ENCODE measurements at regions not wholly inside any gene's neighbourhood (a gene's known extent, or its start where the extent isn't known, plus 50 kb on each side); places are given as distances from the start of the nearest gene placed in this dataset.

DNA sequence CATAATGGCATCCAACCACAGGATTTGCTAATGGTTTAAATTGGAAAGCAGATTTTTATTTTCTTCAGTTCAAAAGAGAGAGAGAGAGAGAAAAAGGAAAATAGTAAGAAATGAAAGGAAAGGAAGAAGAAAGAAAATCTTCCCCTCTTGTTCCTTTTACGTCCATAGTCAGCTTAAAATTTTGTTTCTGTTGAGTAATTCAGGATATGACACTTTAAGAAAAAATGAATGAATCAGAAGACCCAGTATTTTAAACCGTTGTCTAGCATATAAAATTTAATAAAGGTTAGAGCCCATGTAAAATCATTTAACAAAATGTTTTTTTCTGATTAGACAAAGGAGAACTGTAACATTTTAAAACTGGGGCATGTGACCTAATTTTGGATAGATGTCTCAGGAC is 391.8 kb upstream of the EPHA5 start:
- TF ChIP-seq, protein P1, sequence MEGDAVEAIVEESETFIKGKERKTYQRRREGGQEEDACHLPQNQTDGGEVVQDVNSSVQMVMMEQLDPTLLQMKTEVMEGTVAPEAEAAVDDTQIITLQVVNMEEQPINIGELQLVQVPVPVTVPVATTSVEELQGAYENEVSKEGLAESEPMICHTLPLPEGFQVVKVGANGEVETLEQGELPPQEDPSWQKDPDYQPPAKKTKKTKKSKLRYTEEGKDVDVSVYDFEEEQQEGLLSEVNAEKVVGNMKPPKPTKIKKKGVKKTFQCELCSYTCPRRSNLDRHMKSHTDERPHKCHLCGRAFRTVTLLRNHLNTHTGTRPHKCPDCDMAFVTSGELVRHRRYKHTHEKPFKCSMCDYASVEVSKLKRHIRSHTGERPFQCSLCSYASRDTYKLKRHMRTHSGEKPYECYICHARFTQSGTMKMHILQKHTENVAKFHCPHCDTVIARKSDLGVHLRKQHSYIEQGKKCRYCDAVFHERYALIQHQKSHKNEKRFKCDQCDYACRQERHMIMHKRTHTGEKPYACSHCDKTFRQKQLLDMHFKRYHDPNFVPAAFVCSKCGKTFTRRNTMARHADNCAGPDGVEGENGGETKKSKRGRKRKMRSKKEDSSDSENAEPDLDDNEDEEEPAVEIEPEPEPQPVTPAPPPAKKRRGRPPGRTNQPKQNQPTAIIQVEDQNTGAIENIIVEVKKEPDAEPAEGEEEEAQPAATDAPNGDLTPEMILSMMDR (IDR thresholded peaks at IDR 0.05; ENCODE audit: insufficient read depth, low read length) = no peak
- TF ChIP-seq POLR2AphosphoS5 (IDR thresholded peaks at IDR 0.05; ENCODE audit: low read depth) = no peak
- TF ChIP-seq GABPA (IDR thresholded peaks at IDR 0.05; ENCODE audit: low read depth) = no peak
- TF ChIP-seq, protein P2, sequence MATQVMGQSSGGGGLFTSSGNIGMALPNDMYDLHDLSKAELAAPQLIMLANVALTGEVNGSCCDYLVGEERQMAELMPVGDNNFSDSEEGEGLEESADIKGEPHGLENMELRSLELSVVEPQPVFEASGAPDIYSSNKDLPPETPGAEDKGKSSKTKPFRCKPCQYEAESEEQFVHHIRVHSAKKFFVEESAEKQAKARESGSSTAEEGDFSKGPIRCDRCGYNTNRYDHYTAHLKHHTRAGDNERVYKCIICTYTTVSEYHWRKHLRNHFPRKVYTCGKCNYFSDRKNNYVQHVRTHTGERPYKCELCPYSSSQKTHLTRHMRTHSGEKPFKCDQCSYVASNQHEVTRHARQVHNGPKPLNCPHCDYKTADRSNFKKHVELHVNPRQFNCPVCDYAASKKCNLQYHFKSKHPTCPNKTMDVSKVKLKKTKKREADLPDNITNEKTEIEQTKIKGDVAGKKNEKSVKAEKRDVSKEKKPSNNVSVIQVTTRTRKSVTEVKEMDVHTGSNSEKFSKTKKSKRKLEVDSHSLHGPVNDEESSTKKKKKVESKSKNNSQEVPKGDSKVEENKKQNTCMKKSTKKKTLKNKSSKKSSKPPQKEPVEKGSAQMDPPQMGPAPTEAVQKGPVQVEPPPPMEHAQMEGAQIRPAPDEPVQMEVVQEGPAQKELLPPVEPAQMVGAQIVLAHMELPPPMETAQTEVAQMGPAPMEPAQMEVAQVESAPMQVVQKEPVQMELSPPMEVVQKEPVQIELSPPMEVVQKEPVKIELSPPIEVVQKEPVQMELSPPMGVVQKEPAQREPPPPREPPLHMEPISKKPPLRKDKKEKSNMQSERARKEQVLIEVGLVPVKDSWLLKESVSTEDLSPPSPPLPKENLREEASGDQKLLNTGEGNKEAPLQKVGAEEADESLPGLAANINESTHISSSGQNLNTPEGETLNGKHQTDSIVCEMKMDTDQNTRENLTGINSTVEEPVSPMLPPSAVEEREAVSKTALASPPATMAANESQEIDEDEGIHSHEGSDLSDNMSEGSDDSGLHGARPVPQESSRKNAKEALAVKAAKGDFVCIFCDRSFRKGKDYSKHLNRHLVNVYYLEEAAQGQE (IDR thresholded peaks at IDR 0.05; ENCODE audit: insufficient replicate concordance, low read depth) = no peak

Data from HL-60 (cell line).